Fibroblast of lung (primary cell): ENCODE measurements at regions not wholly inside any gene's neighbourhood (a gene's known extent, or its start where the extent isn't known, plus 50 kb on each side); places are given as distances from the start of the nearest gene placed in this dataset.
A peak's percentile ranks its signal among the peaks of the same experiment; 100 is the strongest.

Experiments used
- DNase-seq, 2 donors: peaks; one replicate each; pipeline versions ENCODE4 v3.0.0 to v3.0.0-alpha.2; 2010; ENCODE audit warnings: low read depth in 2 of 2
- H2AFZ ChIP-seq: 2 replicates; pipeline ENCODE4 v1.5.1; 2012; ENCODE audit warnings: low read length, control low read depth, inconsistent platforms
- H3K27ac ChIP-seq: 2 replicates; pipeline ENCODE4 v1.5.1; 2011; ENCODE audit warnings: low read length, control low read depth; ENCODE audit not compliant: insufficient read depth
- H3K27me3 ChIP-seq: 2 replicates; pipeline ENCODE4 v1.5.1; 2011; ENCODE audit warnings: mild to moderate bottlenecking, low read length; ENCODE audit not compliant: control insufficient read depth, insufficient read depth
- H3K36me3 ChIP-seq: 2 replicates; pipeline ENCODE4 v1.5.1; 2011; ENCODE audit warnings: low read length; ENCODE audit not compliant: control insufficient read depth, insufficient read depth
- H3K4me1 ChIP-seq: 2 replicates; pipeline ENCODE4 v1.5.1; 2011; ENCODE audit warnings: low read length; ENCODE audit not compliant: control insufficient read depth, insufficient read depth; ENCODE audit errors: extremely low read depth
- H3K4me2 ChIP-seq: 2 replicates; pipeline ENCODE4 v1.5.1; 2011; ENCODE audit warnings: low read length, control low read depth; ENCODE audit not compliant: insufficient read depth; ENCODE audit errors: extremely low read depth
- H3K4me3 ChIP-seq, 4 experiments: fragments of 200-600 bp in 1 of 4; sonication (generic) in 1 of 4; replicated peaks in 1 of 4; 2 replicates each; pipeline ENCODE4 v1.5.1; 2011 to 2016; ENCODE audit warnings: low read length in 4 of 4, low read depth in 3 of 4, mild to moderate bottlenecking in 3 of 4, control low read depth in 2 of 4, inconsistent platforms in 1 of 4, mixed read lengths in 1 of 4; ENCODE audit not compliant: insufficient read depth in 1 of 4; ENCODE audit errors: control extremely low read depth in 1 of 4
- H3K79me2 ChIP-seq: 2 replicates; pipeline ENCODE4 v1.5.1; 2012; ENCODE audit warnings: mild to moderate bottlenecking, low read length, inconsistent platforms; ENCODE audit not compliant: control insufficient read depth, insufficient read depth
- H3K9ac ChIP-seq: 2 replicates; pipeline ENCODE4 v1.5.1; 2011; ENCODE audit warnings: mild to moderate bottlenecking, low read length, control low read depth; ENCODE audit not compliant: insufficient read depth
- H3K9me3 ChIP-seq: 2 replicates; pipeline ENCODE4 v1.5.1; 2012; ENCODE audit warnings: low read depth, low read length; ENCODE audit not compliant: control insufficient read depth, insufficient read depth
- H4K20me1 ChIP-seq: 2 replicates; pipeline ENCODE4 v1.5.1; 2011; ENCODE audit warnings: low read length; ENCODE audit not compliant: control insufficient read depth, insufficient read depth; ENCODE audit errors: extremely low read depth
- CTCF ChIP-seq, 2 donors: IDR thresholded peaks in 1 of 2; conservative IDR thresholded peaks in 1 of 2; 1 replicate in 1 of 2; 2 replicates in 1 of 2; pipeline ENCODE4 v1.5.1; 2011 to 2012; ENCODE audit warnings: low read length in 2 of 2, control low read depth in 1 of 2, inconsistent platforms in 1 of 2, low read depth in 1 of 2, mild to moderate bottlenecking in 1 of 2
- EZH2 ChIP-seq: IDR thresholded peaks from 2 replicates; pipeline ENCODE4 v1.5.1; 2012; ENCODE audit warnings: low read length, control low read depth, mild to moderate bottlenecking; ENCODE audit errors: missing control alignments

- no peak overlapping the region for H3K9ac ChIP-seq
- H3K4me3 ChIP-seq: no peak overlapping the region
- H4K20me1 ChIP-seq: no peaks in the 10 kb centered on the region
- H3K27me3 ChIP-seq: no peaks in the 10 kb centered on the region
- DNase-seq: peak; percentile 58 to 85
- H3K36me3 ChIP-seq: no peaks in the 10 kb centered on the region
- H2AFZ ChIP-seq: no peak overlapping the region
- TF ChIP-seq EZH2: no peak
- no peak for TF ChIP-seq CTCF (conservative IDR thresholded peaks at IDR 0.05 in 1 of 2, IDR thresholded peaks at IDR 0.05 in 1 of 2; ENCODE audit: low read depth in 1 of 2, low read length in 2 of 2)
- H3K9me3 ChIP-seq: no peaks in the 10 kb centered on the region
- H3K79me2 ChIP-seq: no peaks in the 10 kb centered on the region
- H3K4me1 ChIP-seq: no peaks in the 10 kb centered on the region
- H3K27ac ChIP-seq: no peak overlapping the region
- no peak overlapping the region for H3K4me2 ChIP-seq
Observed at GRCh38 chr6:21898107-21898796, 304.7 kb downstream of the SOX4 start.

DNA sequence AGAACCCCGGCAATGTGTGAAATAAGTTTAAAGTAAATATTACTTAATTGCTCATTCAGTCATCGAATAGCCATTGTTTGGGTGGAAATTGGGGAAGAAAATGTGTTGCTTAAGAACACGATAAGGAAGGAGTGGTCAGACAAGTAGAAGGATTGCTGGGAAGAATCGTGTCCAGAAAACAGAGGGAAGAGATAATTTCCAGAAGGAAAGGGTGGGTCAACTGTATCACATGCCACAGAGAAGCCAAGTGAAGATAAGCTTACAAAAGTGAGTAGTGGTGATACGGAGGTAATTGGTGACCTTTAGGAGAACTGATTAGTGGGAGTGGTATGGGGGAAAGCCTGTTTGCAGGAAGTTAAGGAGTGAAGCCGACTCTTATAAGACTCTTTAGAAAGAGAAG lies 306.2 kb downstream of the SOX4 start:
- no peaks in the 10 kb centered on the region for H4K20me1 ChIP-seq
- H2AFZ ChIP-seq: no peak overlapping the region
- no peak for DNase-seq

GRCh38 chr6:21900730-21901129 lies 307.2 kb downstream of the SOX4 start:
- Histone ChIP-seq H3K36me3 (no peaks in the 10 kb centered on the region), H3K9me3 (no peaks in the 10 kb centered on the region), H4K20me1 (no peaks in the 10 kb centered on the region), H3K9ac (no peak overlapping the region), H3K4me3 (no peak overlapping the region), H3K4me1 (no peaks in the 10 kb centered on the region), H3K4me2 (no peak overlapping the region), H3K27ac (no peak overlapping the region), H3K27me3 (no peaks in the 10 kb centered on the region), H2AFZ (no peak overlapping the region), H3K79me2 (no peaks in the 10 kb centered on the region)
- TF ChIP-seq EZH2 (no peak), CTCF (conservative IDR thresholded peaks at IDR 0.05 in 1 of 2, IDR thresholded peaks at IDR 0.05 in 1 of 2; ENCODE audit: low read depth in 1 of 2, low read length in 2 of 2) (no peak)
- peak; percentile 53 to 91 for DNase-seq

More for the DNA sequence above, 306.2 kb downstream of the SOX4 start:
- Histone ChIP-seq H3K36me3 (no peaks in the 10 kb centered on the region), H3K79me2 (no peaks in the 10 kb centered on the region), H3K27me3 (no peaks in the 10 kb centered on the region), H3K27ac (no peak overlapping the region), H3K9me3 (no peaks in the 10 kb centered on the region), H3K4me1 (no peaks in the 10 kb centered on the region), H3K9ac (no peak overlapping the region), H3K4me2 (no peak overlapping the region), H3K4me3 (no peak overlapping the region)
- no peak for TF ChIP-seq CTCF (conservative IDR thresholded peaks at IDR 0.05 in 1 of 2, IDR thresholded peaks at IDR 0.05 in 1 of 2; ENCODE audit: low read depth in 1 of 2, low read length in 2 of 2)
- TF ChIP-seq EZH2: no peak
